Stimulated activated naive B cell treated with anti-CD40 and anti-IgM and Interleukin-4, amounts not matched to agents 10 μg/mL and 1 μg/mL and 100 μg/mL, for 72 hours (primary cell): ENCODE measurements at regions not wholly inside any gene's neighbourhood (a gene's known extent, or its start where the extent isn't known, plus 50 kb on each side); places are given as distances from the start of the nearest gene placed in this dataset.

ENCODE experiments used
- ATAC-seq, 2 donors: fragments of 150-1000 bp; cut with Tn5 transposase; replicated peaks; 2 replicates each; pipeline ENCODE4 v1.10.0; 2021; ENCODE audit warnings: moderate library complexity in 1 of 2
- DNase-seq: peaks from one replicate; pipeline ENCODE4 v3.0.0; 2021
- H3K27ac Mint-ChIP-seq: one replicate; pipeline ENCODE4 v1.8.0; 2022; ENCODE audit warnings: mild to moderate bottlenecking, mixed read lengths
- H3K27me3 Mint-ChIP-seq, 2 donors: one replicate each; pipeline ENCODE4 v1.8.0; 2022; ENCODE audit warnings: mixed read lengths in 2 of 2
- H3K36me3 Mint-ChIP-seq, 2 donors: one replicate each; pipeline ENCODE4 v1.8.0; 2022; ENCODE audit warnings: mixed read lengths in 2 of 2, mild to moderate bottlenecking in 1 of 2
- H3K4me1 Mint-ChIP-seq, 2 donors: one replicate each; pipeline ENCODE4 v1.8.0; 2022; ENCODE audit warnings: mixed read lengths in 2 of 2, mild to moderate bottlenecking in 1 of 2
- H3K4me3 Mint-ChIP-seq, 2 donors: one replicate each; pipeline ENCODE4 v1.8.0; 2022; ENCODE audit warnings: mild to moderate bottlenecking in 2 of 2, mixed read lengths in 2 of 2, moderate library complexity in 1 of 2
- H3K9me3 Mint-ChIP-seq, 2 donors: one replicate each; pipeline ENCODE4 v1.8.0; 2022; ENCODE audit warnings: mixed read lengths in 2 of 2, mild to moderate bottlenecking in 1 of 2

DNA sequence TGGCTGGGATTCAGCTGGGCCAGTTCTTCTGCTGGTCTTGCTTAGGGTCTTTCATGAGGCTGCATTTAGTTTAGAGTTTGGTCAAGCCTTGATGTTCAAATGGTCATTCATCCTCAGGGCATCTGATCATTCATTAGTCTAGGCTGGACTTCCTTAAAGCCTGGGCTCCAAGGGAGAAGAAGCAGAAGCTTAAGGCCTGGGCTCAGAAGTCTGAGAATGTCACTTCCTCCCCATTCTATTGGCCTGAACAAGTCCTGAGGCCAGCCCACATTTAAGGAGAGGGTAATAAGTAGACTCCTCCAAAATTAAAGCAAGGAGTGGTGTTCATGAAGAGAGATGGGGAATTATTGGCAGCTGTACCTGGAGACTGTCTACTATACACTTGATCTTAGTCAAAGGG lies 193.2 kb upstream of the HABP2 start:
- no peaks in the 10 kb centered on the region for H3K36me3 Mint-ChIP-seq
- no peak for DNase-seq

DNA sequence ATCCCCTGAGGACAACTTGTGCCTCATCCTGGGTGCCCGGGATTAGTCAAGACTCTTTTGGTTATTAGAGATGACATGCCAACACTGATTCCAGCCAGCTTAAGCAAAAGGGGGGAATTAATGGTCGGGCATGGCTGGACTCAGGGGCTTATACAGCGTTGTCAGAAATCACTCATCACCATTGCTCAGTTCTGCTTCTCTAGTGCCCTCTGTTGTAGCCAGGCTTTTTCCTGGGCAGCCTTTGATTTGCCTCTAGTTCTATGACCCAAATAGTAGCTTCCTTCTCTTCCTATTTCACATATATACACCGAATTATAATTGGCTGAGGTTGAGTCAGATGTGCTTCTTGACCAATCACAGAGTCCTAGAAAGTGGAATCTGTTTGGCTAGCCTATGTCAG lies 192.0 kb upstream of the HABP2 start:
- peaks cover 0 to 2% of the 10 kb centered on the region in 2 donors for H3K4me1 Mint-ChIP-seq
- peaks cover 4% of the 10 kb centered on the region in 2 donors for H3K9me3 Mint-ChIP-seq
- H3K4me3 Mint-ChIP-seq, result no peak overlapping the region
- peak; percentile 58 to 61 for ATAC-seq
- no peaks in the 10 kb centered on the region for H3K36me3 Mint-ChIP-seq
- no peak overlapping the region for H3K27ac Mint-ChIP-seq
- no peak for DNase-seq
- peaks cover 0 to 6% of the 10 kb centered on the region in 2 donors for H3K27me3 Mint-ChIP-seq

More for the DNA sequence above, 193.2 kb upstream of the HABP2 start:
- H3K4me3 Mint-ChIP-seq, result no peak overlapping the region
- ATAC-seq, result no peak
- H3K27ac Mint-ChIP-seq, result no peak overlapping the region
- H3K9me3 Mint-ChIP-seq, result no peaks in the 10 kb centered on the region
- peaks cover 0 to 2% of the 10 kb centered on the region in 2 donors for H3K4me1 Mint-ChIP-seq
- peaks cover 0 to 6% of the 10 kb centered on the region in 2 donors for H3K27me3 Mint-ChIP-seq

DNA sequence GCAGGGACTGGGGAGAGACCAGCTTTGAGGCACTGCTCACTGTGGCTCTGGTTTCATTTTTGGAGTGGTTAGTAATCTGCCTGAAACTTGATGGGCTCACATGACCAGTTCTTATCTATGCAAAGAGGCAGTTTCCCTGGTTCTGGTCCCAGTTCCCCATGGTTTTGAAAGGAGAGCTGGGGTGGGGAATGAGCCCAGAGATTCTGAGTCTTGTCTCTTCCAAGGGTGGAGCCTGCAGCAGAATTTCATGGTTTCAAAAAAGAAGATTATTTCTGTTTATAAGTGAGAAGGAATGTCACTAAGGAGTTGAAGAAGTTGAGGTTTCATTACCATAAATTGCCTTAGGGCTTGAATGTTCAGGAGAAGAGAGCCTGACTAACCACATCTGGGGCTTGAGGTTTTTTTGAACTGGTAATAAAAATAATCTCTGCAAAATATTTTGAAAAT lies 190.2 kb upstream of the HABP2 start:
- H3K27ac Mint-ChIP-seq, result no peak overlapping the region
- peaks cover 0 to 2% of the 10 kb centered on the region in 2 donors for H3K4me1 Mint-ChIP-seq
- no peaks in the 10 kb centered on the region for H3K36me3 Mint-ChIP-seq

DNA sequence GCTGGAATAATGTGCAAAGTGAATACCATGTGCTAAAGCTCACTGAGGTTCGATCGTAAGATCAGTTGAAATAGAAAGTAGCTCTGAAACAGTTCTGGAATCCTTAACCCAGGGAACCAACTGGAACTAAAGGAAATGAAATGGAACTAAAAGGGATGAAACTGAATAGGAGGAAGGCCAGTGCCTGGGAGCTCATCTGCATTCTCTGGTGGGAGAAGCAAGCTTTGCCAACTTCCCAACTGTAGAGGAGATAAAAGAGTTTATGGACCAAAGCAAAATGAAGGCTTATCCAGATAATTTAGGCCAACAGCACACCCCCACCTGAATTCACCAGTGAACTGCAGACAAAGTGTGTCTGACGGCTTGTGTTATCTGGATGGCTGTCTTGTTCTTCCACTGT lies 188.6 kb upstream of the HABP2 start:
- peaks cover 5 to 11% of the 10 kb centered on the region in 2 donors for H3K9me3 Mint-ChIP-seq
- H3K27ac Mint-ChIP-seq, result no peak overlapping the region
- no peak overlapping the region for H3K4me3 Mint-ChIP-seq
- no peaks in the 10 kb centered on the region for H3K36me3 Mint-ChIP-seq
- peaks cover 0 to 3% of the 10 kb centered on the region in 2 donors for H3K27me3 Mint-ChIP-seq
- no peak for DNase-seq
- ATAC-seq, result no peak
- peaks cover 0 to 2% of the 10 kb centered on the region in 2 donors for H3K4me1 Mint-ChIP-seq

More for the DNA sequence above, 190.2 kb upstream of the HABP2 start:
- Mint-ChIP-seq H3K4me3 (no peak overlapping the region), H3K9me3 (peaks cover 5 to 11% of the 10 kb centered on the region in 2 donors), H3K27me3 (peaks cover 0 to 9% of the 10 kb centered on the region in 2 donors)
- no peak for DNase-seq
- ATAC-seq, result no peak

DNA sequence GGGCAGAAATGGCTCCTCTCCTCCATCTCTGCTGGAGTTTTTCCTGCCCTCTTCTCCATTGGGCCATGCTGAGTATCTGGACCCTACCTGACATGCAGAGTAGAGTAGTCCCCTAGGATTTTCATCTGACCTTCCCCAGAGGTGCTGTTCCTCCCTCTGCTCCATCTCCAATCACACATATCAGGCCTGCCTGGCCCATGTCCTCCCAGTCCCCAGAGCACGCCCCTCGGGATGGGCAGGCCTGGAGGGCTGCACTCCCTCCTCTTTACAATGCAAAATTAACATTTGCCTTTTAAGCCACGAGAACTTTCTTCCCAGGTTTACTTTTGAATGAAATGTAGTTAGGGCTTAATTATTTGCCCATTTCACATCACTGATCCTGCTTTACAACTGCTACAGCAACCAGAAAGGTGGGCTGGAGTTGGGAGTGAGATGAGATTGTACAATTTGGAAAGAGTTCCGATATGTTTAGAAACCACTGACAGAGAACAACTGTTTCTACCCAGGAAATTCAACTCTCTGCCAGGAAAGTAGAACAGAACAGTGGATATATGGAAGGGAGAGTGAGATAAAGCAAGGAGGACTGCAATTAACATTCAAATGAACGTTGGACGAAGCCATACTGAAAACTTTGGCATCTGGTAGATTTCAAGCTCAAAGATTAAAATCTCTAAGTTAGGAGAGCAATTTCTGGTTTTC lies 184.0 kb upstream of the HABP2 start:
- Mint-ChIP-seq H3K4me3 (no peak overlapping the region), H3K27me3 (peaks cover 0 to 3% of the 10 kb centered on the region in 2 donors), H3K27ac (no peak overlapping the region), H3K36me3 (no peaks in the 10 kb centered on the region), H3K4me1 (no peaks in the 10 kb centered on the region), H3K9me3 (peaks cover 7 to 11% of the 10 kb centered on the region in 2 donors)
- DNase-seq, result no peak
- ATAC-seq, result no peak

DNA sequence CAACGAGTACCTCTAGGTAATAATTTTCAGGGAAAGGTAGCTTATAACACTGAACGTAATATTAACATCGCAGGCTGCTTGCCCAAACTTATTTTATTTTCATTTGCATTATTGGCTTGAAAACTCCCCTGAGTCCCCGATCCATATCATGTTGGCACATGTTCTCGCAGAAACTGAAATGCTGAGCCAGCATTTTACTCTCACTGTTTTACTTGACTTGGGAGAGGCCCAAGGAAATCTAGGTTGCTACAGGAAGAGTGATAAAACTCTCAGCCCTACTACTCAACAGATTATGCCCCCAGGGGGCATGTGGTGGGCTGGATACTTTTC lies 183.5 kb upstream of the HABP2 start:
- peaks cover 7 to 11% of the 10 kb centered on the region in 2 donors for H3K9me3 Mint-ChIP-seq
- ATAC-seq (no peak), DNase-seq (no peak)
- H3K4me1 Mint-ChIP-seq, result no peaks in the 10 kb centered on the region
- H3K4me3 Mint-ChIP-seq, result no peak overlapping the region
- H3K27me3 Mint-ChIP-seq, result peaks cover 0 to 3% of the 10 kb centered on the region in 2 donors
- no peaks in the 10 kb centered on the region for H3K36me3 Mint-ChIP-seq
- no peak overlapping the region for H3K27ac Mint-ChIP-seq

DNA sequence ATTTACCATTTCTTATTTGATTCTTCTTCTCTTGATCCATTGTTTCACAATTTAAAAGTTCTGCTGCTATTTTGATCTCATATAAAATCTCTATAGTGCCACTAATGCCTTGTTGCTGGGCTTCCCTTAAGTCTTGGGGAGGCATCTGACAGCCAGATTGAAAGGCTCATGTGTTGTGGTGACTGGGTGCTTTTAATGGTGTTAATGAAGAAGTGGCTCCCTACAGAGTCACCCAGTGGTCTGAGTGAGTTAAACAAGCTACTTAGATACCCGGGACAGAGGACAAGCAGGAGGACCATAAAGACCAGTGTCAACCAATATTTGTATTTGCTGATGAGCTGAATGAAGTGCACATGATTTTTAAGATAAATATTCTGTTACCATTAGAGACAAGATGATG lies 176.4 kb upstream of the HABP2 start:
- peaks cover 2 to 4% of the 10 kb centered on the region in 2 donors for H3K4me1 Mint-ChIP-seq
- no peak for ATAC-seq
- no peak for DNase-seq
- H3K27ac Mint-ChIP-seq, result no peak overlapping the region
- peaks cover 0 to 2% of the 10 kb centered on the region in 2 donors for H3K9me3 Mint-ChIP-seq
- H3K4me3 Mint-ChIP-seq, result no peak overlapping the region
- H3K27me3 Mint-ChIP-seq, result peaks cover 0 to 5% of the 10 kb centered on the region in 2 donors
- H3K36me3 Mint-ChIP-seq, result no peaks in the 10 kb centered on the region

DNA sequence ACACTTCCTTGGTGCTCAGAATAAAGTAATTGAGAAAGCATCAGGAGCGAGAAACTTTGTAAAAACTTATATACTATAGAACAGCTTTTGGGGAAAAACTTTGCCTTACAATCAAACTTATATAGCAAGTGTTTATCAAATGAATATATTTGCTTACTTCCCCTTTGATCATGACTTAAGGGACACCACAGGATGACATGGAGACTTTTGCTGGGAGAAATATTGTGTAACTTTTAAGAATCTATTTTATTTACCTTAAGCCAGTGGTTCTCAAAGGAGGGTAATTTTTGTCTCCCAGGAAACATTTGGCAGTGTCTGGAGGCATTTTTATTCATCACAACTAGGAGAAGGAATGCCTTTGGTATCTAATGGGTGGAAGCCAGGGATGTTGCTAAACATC lies 173.8 kb upstream of the HABP2 start:
- H3K9me3 Mint-ChIP-seq, result no peaks in the 10 kb centered on the region
- H3K4me3 Mint-ChIP-seq, result no peak overlapping the region
- no peaks in the 10 kb centered on the region for H3K36me3 Mint-ChIP-seq
- DNase-seq, result no peak
- no peak overlapping the region for H3K27ac Mint-ChIP-seq
- no peak for ATAC-seq
- peaks cover 10 to 17% of the 10 kb centered on the region in 2 donors for H3K4me1 Mint-ChIP-seq
- peaks cover 0 to 5% of the 10 kb centered on the region in 2 donors for H3K27me3 Mint-ChIP-seq

DNA sequence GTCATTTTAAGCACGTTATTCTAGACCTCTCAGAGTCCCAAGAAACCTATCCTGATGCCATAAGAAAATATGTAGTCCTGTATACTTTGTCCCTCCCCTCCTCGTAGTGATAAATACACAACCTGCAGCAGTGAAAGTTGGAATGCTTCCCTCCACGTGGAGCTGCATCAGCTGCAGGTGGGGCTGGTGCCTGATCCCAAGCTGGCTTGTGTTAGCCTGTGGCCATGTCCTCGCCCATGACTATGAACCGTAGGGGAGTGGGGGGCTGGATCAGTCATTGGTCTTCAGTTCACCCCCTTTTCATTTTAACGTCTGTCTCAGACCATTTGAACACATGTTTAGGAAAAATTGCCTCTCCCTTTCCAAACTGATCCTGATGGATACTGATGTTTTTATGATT lies 171.4 kb upstream of the HABP2 start:
- peaks cover 16 to 25% of the 10 kb centered on the region in 2 donors for H3K4me1 Mint-ChIP-seq
- H3K27ac Mint-ChIP-seq, result no peak overlapping the region
- no peaks in the 10 kb centered on the region for H3K9me3 Mint-ChIP-seq
- peak overlapping the region in 1 of 2 donors; percentile 56 for H3K4me3 Mint-ChIP-seq
- no peak for ATAC-seq
- no peak for DNase-seq
- H3K27me3 Mint-ChIP-seq, result peaks cover 7 to 14% of the 10 kb centered on the region in 2 donors
- H3K36me3 Mint-ChIP-seq, result no peaks in the 10 kb centered on the region

DNA sequence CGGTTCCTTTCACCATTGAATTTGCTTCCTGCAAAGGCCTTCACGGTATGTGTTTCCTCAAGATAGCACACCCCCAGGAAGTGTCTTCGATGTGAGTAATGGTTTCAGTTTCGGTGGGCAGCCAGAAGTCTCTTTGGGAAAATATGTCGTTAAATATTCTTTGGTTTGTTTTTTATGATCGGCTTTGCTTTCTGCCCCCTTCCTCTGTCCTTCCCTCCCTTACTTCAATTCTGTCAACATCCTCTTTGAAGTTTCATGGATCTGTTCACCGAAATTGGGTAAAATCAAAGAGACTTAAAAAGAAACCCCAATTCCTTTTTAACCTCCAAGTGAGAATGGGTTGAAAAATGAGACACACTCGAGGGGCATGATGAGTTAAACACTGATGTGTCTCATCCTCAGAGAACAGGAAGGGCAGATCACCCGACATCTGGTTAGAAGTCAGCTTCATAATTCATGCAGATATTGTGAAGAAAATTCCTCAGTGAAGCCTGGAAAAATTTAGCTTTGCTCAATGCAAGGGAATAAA lies 170.8 kb upstream of the HABP2 start:
- H3K4me3 Mint-ChIP-seq, result peak overlapping the region; percentile 48 to 56
- H3K36me3 Mint-ChIP-seq, result no peaks in the 10 kb centered on the region
- ATAC-seq, result peak; percentile 44

DNA sequence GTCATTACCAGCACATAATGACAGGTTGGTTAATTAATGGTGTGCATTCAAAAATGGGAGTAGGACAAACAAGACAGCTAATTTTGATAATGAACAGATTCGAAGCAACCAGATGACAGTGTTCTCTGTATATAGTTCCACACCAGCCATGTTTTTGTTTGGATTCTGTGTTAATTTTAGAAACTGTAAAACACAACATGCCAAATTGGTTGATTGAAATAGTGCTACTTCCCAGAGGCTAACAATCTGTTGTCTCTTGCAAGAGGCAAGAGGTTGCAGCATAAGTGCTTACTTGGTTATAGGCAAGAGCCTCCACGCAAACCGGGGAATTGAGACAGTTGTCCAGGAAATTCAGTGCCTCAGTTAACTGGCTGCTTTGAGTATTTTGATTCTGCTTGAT lies 170.2 kb upstream of the HABP2 start:
- H3K4me3 Mint-ChIP-seq, result no peak overlapping the region
- ATAC-seq, result no peak

More for the DNA sequence above, 170.8 kb upstream of the HABP2 start:
- Mint-ChIP-seq H3K27ac (peak overlapping the region; percentile 70), H3K9me3 (no peaks in the 10 kb centered on the region), H3K4me1 (peaks cover 16 to 25% of the 10 kb centered on the region in 2 donors), H3K27me3 (peaks cover 12 to 19% of the 10 kb centered on the region in 2 donors)
- DNase-seq, result no peak

DNA sequence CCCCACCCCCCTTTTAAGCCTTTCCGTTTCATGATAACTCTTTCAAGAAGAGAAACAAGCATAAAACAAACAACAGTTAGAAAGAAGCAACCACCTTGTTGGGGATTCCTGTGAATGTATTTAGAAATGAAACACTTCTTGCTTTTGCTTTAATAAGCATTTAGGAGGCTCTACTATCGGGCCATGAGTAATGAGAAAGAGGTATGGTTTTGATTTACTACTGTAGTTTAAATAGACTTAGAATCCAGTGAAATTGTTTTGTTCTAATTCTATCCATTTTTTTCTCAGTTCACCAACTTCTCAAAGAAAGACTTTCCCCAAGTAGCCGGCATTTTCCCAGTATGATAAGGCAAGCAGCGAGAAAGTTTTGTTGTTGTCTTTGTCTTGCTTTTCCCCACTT lies 168.7 kb upstream of the HABP2 start:
- no peaks in the 10 kb centered on the region for H3K36me3 Mint-ChIP-seq
- H3K4me3 Mint-ChIP-seq, result no peak overlapping the region
- no peaks in the 10 kb centered on the region for H3K9me3 Mint-ChIP-seq
- no peak overlapping the region for H3K27ac Mint-ChIP-seq
- DNase-seq (no peak), ATAC-seq (no peak)
- peaks cover 16 to 25% of the 10 kb centered on the region in 2 donors for H3K4me1 Mint-ChIP-seq
- peaks cover 12 to 14% of the 10 kb centered on the region in 2 donors for H3K27me3 Mint-ChIP-seq

More for the DNA sequence above, 170.2 kb upstream of the HABP2 start:
- H3K27me3 Mint-ChIP-seq, result peaks cover 12 to 17% of the 10 kb centered on the region in 2 donors
- H3K27ac Mint-ChIP-seq, result no peak overlapping the region
- H3K9me3 Mint-ChIP-seq, result no peaks in the 10 kb centered on the region
- peaks cover 16 to 25% of the 10 kb centered on the region in 2 donors for H3K4me1 Mint-ChIP-seq
- DNase-seq, result no peak
- no peaks in the 10 kb centered on the region for H3K36me3 Mint-ChIP-seq

DNA sequence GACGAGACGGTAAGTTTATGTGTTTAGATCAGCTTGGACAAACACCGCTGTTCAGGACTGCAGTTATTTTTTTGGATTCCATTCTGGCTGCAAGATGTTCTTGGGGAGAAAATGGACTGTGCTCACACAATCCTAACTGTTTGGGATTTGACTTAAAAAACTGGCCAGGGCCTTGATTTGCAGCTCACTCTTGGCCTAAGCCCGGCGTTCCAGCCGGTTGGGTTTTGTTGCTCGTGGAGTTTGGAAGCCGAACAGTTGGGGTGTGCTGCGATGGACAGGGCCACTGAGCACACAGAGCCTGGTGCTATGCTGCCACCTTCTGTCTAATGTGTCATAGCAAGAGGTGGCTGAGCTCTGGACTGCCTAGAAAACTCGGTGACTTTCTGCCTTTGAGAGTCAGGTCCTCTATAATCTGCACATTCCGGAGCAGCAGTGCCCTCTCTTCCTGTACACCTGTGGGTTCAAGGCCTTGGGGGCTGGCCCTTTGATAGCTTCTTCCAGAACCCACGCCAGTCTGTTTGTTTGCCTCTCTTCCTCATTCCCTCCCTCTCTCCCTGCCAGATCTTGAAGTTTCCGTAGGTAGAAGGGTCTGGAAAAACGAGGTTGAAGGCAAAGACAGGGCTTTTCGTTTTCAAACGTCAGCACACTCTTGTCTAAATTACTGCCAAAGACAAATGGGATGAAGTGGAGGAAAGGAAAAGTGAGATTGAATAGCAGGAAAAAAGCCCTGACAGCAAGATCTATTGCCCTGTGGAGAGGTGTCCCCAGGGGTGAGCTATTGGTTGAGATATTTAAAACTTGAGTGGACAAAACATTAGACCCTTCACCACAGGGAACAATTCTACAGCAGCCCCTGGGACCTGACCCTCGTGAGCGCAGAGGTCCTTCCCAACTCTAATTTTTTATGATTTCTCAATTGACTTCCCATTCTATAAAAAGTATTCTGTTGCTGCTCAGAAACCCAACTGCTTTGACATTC lies 167.5 kb upstream of the HABP2 start:
- H3K36me3 Mint-ChIP-seq, result no peaks in the 10 kb centered on the region
- H3K27ac Mint-ChIP-seq, result no peak overlapping the region
- no peaks in the 10 kb centered on the region for H3K9me3 Mint-ChIP-seq
- H3K4me1 Mint-ChIP-seq, result peaks cover 16 to 25% of the 10 kb centered on the region in 2 donors
- no peak overlapping the region for H3K4me3 Mint-ChIP-seq
- peak; percentile 97 to 98 for ATAC-seq
- DNase-seq, result peak; percentile 47
- H3K27me3 Mint-ChIP-seq, result peaks cover 12 to 16% of the 10 kb centered on the region in 2 donors

DNA sequence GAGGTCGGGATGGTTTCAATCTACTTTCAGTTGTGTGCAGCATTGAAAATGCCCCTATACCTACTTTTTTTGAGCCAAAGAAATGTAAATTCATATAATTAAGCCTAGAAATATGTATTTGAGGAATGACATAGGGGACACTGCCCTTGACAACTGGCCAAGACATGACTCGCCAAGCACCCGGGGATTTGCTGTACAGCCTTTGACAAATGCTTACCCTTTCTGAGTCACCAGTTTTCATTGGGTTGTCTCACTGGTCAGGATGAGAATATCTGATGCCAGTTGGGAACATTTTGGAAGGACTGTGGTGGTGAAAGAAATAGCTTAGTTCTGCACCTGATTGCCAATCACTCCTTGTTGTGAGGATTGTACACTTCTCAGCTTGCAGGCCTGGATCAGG lies 166.8 kb upstream of the HABP2 start:
- H3K36me3 Mint-ChIP-seq, result no peaks in the 10 kb centered on the region
- H3K9me3 Mint-ChIP-seq, result no peaks in the 10 kb centered on the region
- peaks cover 16 to 25% of the 10 kb centered on the region in 2 donors for H3K4me1 Mint-ChIP-seq
- ATAC-seq (no peak), DNase-seq (no peak)
- no peak overlapping the region for H3K4me3 Mint-ChIP-seq
- H3K27me3 Mint-ChIP-seq, result peaks cover 12 to 18% of the 10 kb centered on the region in 2 donors
- H3K27ac Mint-ChIP-seq, result no peak overlapping the region
